Testis (tissue), 2 donors: ENCODE measurements at regions not wholly inside any gene's neighbourhood (a gene's known extent, or its start where the extent isn't known, plus 50 kb on each side); places are given as distances from the start of the nearest gene placed in this dataset.

Experiments
- DNase-seq: peaks from one replicate; pipeline ENCODE4 v3.0.0-alpha.2; 2019
- H3K27ac ChIP-seq, 2 donors: fragments of 200-600 bp; sonication (generic); one replicate each; pipeline ENCODE4 v1.5.1; 2019
- H3K27me3 ChIP-seq: fragments of 200-600 bp; sonication (generic); one replicate; pipeline ENCODE4 v1.5.1; 2019
- H3K36me3 ChIP-seq: fragments of 200-600 bp; sonication (generic); one replicate; pipeline ENCODE4 v1.5.1; 2017; ENCODE audit warnings: low read depth; ENCODE audit errors: missing control alignments
- H3K4me1 ChIP-seq: fragments of 200-600 bp; sonication (generic); one replicate; pipeline ENCODE4 v1.5.1; 2019
- H3K4me3 ChIP-seq, 2 donors: fragments of 200-600 bp; sonication (generic); one replicate each; pipeline ENCODE4 v1.5.1; 2017 to 2019
- H3K9me3 ChIP-seq: fragments of 200-600 bp; sonication (generic); one replicate; pipeline ENCODE4 v1.5.1; 2017
- CTCF ChIP-seq, 3 experiments: fragments of 450-650 bp in 2 of 3; fragments of 200-600 bp in 1 of 3; sonication (generic) in 1 of 3; IDR thresholded peaks; one replicate each; pipeline ENCODE4 v1.5.1; 2016 to 2019; ENCODE audit warnings: antibody characterized with exemption in 3 of 3, mild to moderate bottlenecking in 2 of 3, moderate library complexity in 1 of 3
- POLR2A ChIP-seq: fragments of 450-650 bp; IDR thresholded peaks from one replicate; pipeline ENCODE4 v1.6.1; 2017; ENCODE audit warnings: antibody characterized with exemption, mild to moderate bottlenecking, moderate library complexity
- WGBS, 2 donors: methylation state at CpG; one replicate each; pipeline ENCODE4 v1.1.5; 2018; 5-methylcytosine and 5-hydroxymethylcytosine counted together
- intact Hi-C: fragments of 100-400 bp; cut with DNase I; formaldehyde crosslinking; loops from one replicate; pipeline ENCODE4 v1.15.1; 2023; ENCODE audit warnings: low total_unique reads

- Histone ChIP-seq H3K27me3 (no peaks in the 10 kb centered on the region), H3K27ac (no peak overlapping the region), H3K4me1 (no peaks in the 10 kb centered on the region), H3K36me3 (no peaks in the 10 kb centered on the region), H3K9me3 (no peaks in the 10 kb centered on the region), H3K4me3 (no peak overlapping the region)
- DNase-seq: no peak
- 38 to 51% methylated on average over 3 of the region's 3 CpGs for WGBS, 2 donors
- intact Hi-C loops: no loop called here
- no peak for TF ChIP-seq POLR2A
- no peak for TF ChIP-seq CTCF (IDR thresholded peaks at IDR 0.05)
Observed at GRCh38 chr5:84688566-84688965, 303.9 kb upstream of the EDIL3 start.

GRCh38 chr5:84685121-84685894 lies 300.6 kb upstream of the EDIL3 start:
- no peak for DNase-seq
- intact Hi-C loops: no loop called here
- H3K36me3 ChIP-seq: no peaks in the 10 kb centered on the region
- H3K27ac ChIP-seq: no peak overlapping the region
- WGBS, 2 donors: 44 to 46% methylated on average over 6 of the region's 6 CpGs
- no peaks in the 10 kb centered on the region for H3K9me3 ChIP-seq
- no peak overlapping the region for H3K4me3 ChIP-seq
- TF ChIP-seq CTCF (IDR thresholded peaks at IDR 0.05) (no peak), POLR2A (no peak)
- H3K4me1 ChIP-seq: no peaks in the 10 kb centered on the region
- H3K27me3 ChIP-seq: no peaks in the 10 kb centered on the region

GRCh38 chr5:84683594-84683993 lies 298.9 kb upstream of the EDIL3 start:
- no peak for DNase-seq
- no peak for TF ChIP-seq POLR2A
- no peak for TF ChIP-seq CTCF (IDR thresholded peaks at IDR 0.05)
- no peak overlapping the region for H3K27ac ChIP-seq
- no peak overlapping the region for H3K4me3 ChIP-seq
- WGBS, 2 donors: 73 to 81% methylated on average over 2 of the region's 2 CpGs
- no peaks in the 10 kb centered on the region for H3K27me3 ChIP-seq
- H3K36me3 ChIP-seq: no peaks in the 10 kb centered on the region
- H3K9me3 ChIP-seq: no peaks in the 10 kb centered on the region
- intact Hi-C loops: no loop called here
- no peaks in the 10 kb centered on the region for H3K4me1 ChIP-seq

GRCh38 chr5:84682531-84682930 lies 297.9 kb upstream of the EDIL3 start:
- no peaks in the 10 kb centered on the region for H3K27me3 ChIP-seq
- intact Hi-C loops: no loop called here
- H3K36me3 ChIP-seq: no peaks in the 10 kb centered on the region
- no peaks in the 10 kb centered on the region for H3K4me1 ChIP-seq
- no peak overlapping the region for H3K4me3 ChIP-seq
- no peak for DNase-seq
- TF ChIP-seq CTCF (IDR thresholded peaks at IDR 0.05) (no peak), POLR2A (no peak)
- 76 to 84% methylated on average over 1 of the region's 1 CpG for WGBS, 2 donors
- H3K27ac ChIP-seq: no peak overlapping the region
- no peaks in the 10 kb centered on the region for H3K9me3 ChIP-seq

GRCh38 chr5:84680908-84681307 lies 296.2 kb upstream of the EDIL3 start:
- no peak for DNase-seq
- no peaks in the 10 kb centered on the region for H3K27me3 ChIP-seq
- H3K9me3 ChIP-seq: no peaks in the 10 kb centered on the region
- H3K4me1 ChIP-seq: no peaks in the 10 kb centered on the region
- intact Hi-C loops: no loop called here
- H3K27ac ChIP-seq: no peak overlapping the region
- H3K36me3 ChIP-seq: no peaks in the 10 kb centered on the region
- TF ChIP-seq POLR2A (no peak), CTCF (IDR thresholded peaks at IDR 0.05) (no peak)
- no peak overlapping the region for H3K4me3 ChIP-seq
